GM12875 (cell line): ENCODE measurements at regions not wholly inside any gene's neighbourhood (a gene's known extent, or its start where the extent isn't known, plus 50 kb on each side); places are given as distances from the start of the nearest gene placed in this dataset.

ENCODE experiments used
- H3K4me3 ChIP-seq: one replicate; pipeline ENCODE4 v1.5.1; 2011; ENCODE audit warnings: low read depth, low read length, control low read depth
- CTCF ChIP-seq: IDR thresholded peaks from 2 replicates; pipeline ENCODE4 v1.5.1; 2011; ENCODE audit warnings: low read depth, mild to moderate bottlenecking, control low read depth, inconsistent platforms, low read length, moderate library complexity, borderline replicate concordance; ENCODE audit not compliant: insufficient read depth

- TF ChIP-seq CTCF, result no peak
- H3K4me3 ChIP-seq, result no peak overlapping the region
Measured at GRCh38 chr5:6182271-6182815, 196.0 kb downstream of the MED10 start.

- TF ChIP-seq CTCF, result no peak
- H3K4me3 ChIP-seq, result no peak overlapping the region
Measured at GRCh38 chr5:6181871-6182270, 196.5 kb downstream of the MED10 start.

GRCh38 chr5:6181147-6181729 lies 197.1 kb downstream of the MED10 start:
- no peak for TF ChIP-seq CTCF
- H3K4me3 ChIP-seq, result no peak overlapping the region

GRCh38 chr5:6180231-6180872 lies 198.0 kb downstream of the MED10 start:
- H3K4me3 ChIP-seq, result no peak overlapping the region
- TF ChIP-seq CTCF, result no peak

- TF ChIP-seq CTCF, result no peak
Measured at GRCh38 chr5:6178846-6179532, 199.4 kb downstream of the MED10 start.

GRCh38 chr5:6177926-6178325 lies 200.4 kb downstream of the MED10 start:
- no peak overlapping the region for H3K4me3 ChIP-seq
- no peak for TF ChIP-seq CTCF

More at GRCh38 chr5:6178846-6179532, 199.4 kb downstream of the MED10 start:
- H3K4me3 ChIP-seq, result no peak overlapping the region

GRCh38 chr5:6176102-6176693 lies 202.1 kb downstream of the MED10 start:
- no peak overlapping the region for H3K4me3 ChIP-seq
- TF ChIP-seq CTCF, result no peak
